Tibial artery (tissue), 4 donors: ENCODE measurements at regions not wholly inside any gene's neighbourhood (a gene's known extent, or its start where the extent isn't known, plus 50 kb on each side); places are given as distances from the start of the nearest gene placed in this dataset.

ENCODE experiments used
- DNase-seq, 2 donors: peaks; one replicate each; pipeline ENCODE4 v3.0.0-alpha.2; 2019
- H3K27ac ChIP-seq, 2 donors: fragments of 200-600 bp; sonication (generic) in 1 of 2; 1 replicate in 1 of 2; 2 replicates in 1 of 2; pipeline ENCODE4 v1.5.1; 2018 to 2019; ENCODE audit warnings: mild to moderate bottlenecking in 1 of 2
- H3K27me3 ChIP-seq, 2 donors: fragments of 200-600 bp; sonication (generic) in 1 of 2; one replicate each; pipeline versions ENCODE4 v1.5.1 to v1.6.0; 2016 to 2019
- H3K36me3 ChIP-seq, 3 donors: fragments of 200-600 bp; sonication (generic) in 2 of 3; one replicate each; pipeline ENCODE4 v1.5.1; 2016 to 2019; ENCODE audit warnings: mild to moderate bottlenecking in 2 of 3
- H3K4me1 ChIP-seq, 4 donors: fragments of 200-600 bp; sonication (generic) in 2 of 4; 1 replicate in 3 of 4; 2 replicates in 1 of 4; pipeline ENCODE4 v1.5.1; 2016 to 2019
- H3K4me3 ChIP-seq, 2 donors: fragments of 200-600 bp; sonication (generic) in 1 of 2; 1 replicate in 1 of 2; 2 replicates in 1 of 2; pipeline ENCODE4 v1.5.1; 2018 to 2019; ENCODE audit warnings: mild to moderate bottlenecking in 2 of 2
- H3K9me3 ChIP-seq, 3 donors: fragments of 200-600 bp; sonication (generic) in 1 of 3; one replicate each; pipeline ENCODE4 v1.5.1; 2016 to 2019
- CTCF ChIP-seq, 2 experiments: fragments of 200-600 bp in 1 of 2; fragments of 450-650 bp in 1 of 2; IDR thresholded peaks; one replicate each; pipeline ENCODE4 v1.5.1; 2017 to 2019; ENCODE audit warnings: antibody characterized with exemption in 2 of 2, mild to moderate bottlenecking in 1 of 2, moderate library complexity in 1 of 2
- intact Hi-C: fragments of 100-400 bp; cut with DNase I; formaldehyde crosslinking; loops from one replicate; pipeline ENCODE4 v1.15.0; 2023; ENCODE audit warnings: low total_unique reads

- no peak for DNase-seq
- Histone ChIP-seq H3K27me3 (no peaks in the 10 kb centered on the region), H3K36me3 (no peaks in the 10 kb centered on the region), H3K27ac (no peak overlapping the region), H3K4me3 (no peak overlapping the region), H3K9me3 (peaks cover 0 to 4% (median 0%) of the 10 kb centered on the region in 3 donors), H3K4me1 (no peaks in the 10 kb centered on the region)
- intact Hi-C loops = no loop called here
- no peak for TF ChIP-seq CTCF (IDR thresholded peaks at IDR 0.05)
Measured at GRCh38 chr1:48121955-48122354, 100.6 kb upstream of the SLC5A9 start.

GRCh38 chr1:48120621-48121020 is 101.9 kb upstream of the SLC5A9 start:
- intact Hi-C loops = no loop called here
- Histone ChIP-seq H3K27me3 (no peaks in the 10 kb centered on the region), H3K4me3 (no peak overlapping the region), H3K4me1 (no peaks in the 10 kb centered on the region), H3K9me3 (peaks cover 0 to 8% (median 0%) of the 10 kb centered on the region in 3 donors), H3K27ac (no peak overlapping the region), H3K36me3 (no peaks in the 10 kb centered on the region)
- TF ChIP-seq CTCF (IDR thresholded peaks at IDR 0.05) = no peak
- DNase-seq = no peak

- no peak for TF ChIP-seq CTCF (IDR thresholded peaks at IDR 0.05)
- Histone ChIP-seq H3K4me1 (no peaks in the 10 kb centered on the region), H3K9me3 (peaks cover 0 to 8% (median 0%) of the 10 kb centered on the region in 3 donors), H3K4me3 (no peak overlapping the region), H3K36me3 (no peaks in the 10 kb centered on the region), H3K27me3 (no peaks in the 10 kb centered on the region), H3K27ac (no peak overlapping the region)
- intact Hi-C loops = no loop called here
- no peak for DNase-seq
Measured at GRCh38 chr1:48115835-48116234, 106.7 kb upstream of the SLC5A9 start.

- H3K27me3 ChIP-seq = no peaks in the 10 kb centered on the region
- no peaks in the 10 kb centered on the region for H3K36me3 ChIP-seq
- H3K27ac ChIP-seq = no peak overlapping the region
- H3K4me3 ChIP-seq = no peak overlapping the region
- TF ChIP-seq CTCF (IDR thresholded peaks at IDR 0.05) = no peak
- DNase-seq = no peak
- intact Hi-C loops = no loop called here
- peaks cover 0 to 8% (median 0%) of the 10 kb centered on the region in 3 donors for H3K9me3 ChIP-seq
- H3K4me1 ChIP-seq = no peaks in the 10 kb centered on the region
Measured at GRCh38 chr1:48114596-48115382, 107.7 kb upstream of the SLC5A9 start.

GRCh38 chr1:48109390-48110013 is 112.3 kb upstream of the TRABD2B start:
- H3K27ac ChIP-seq = no peak overlapping the region
- H3K36me3 ChIP-seq = no peaks in the 10 kb centered on the region
- H3K4me3 ChIP-seq = no peak overlapping the region
- H3K4me1 ChIP-seq = no peaks in the 10 kb centered on the region
- H3K9me3 ChIP-seq = no peaks in the 10 kb centered on the region
- intact Hi-C loops = loop anchor here (2.0 to 5.0 kb wide), 3 partner anchors 93 to 588 kb away; no protein-coding TSS in a partner anchor
- H3K27me3 ChIP-seq = no peaks in the 10 kb centered on the region
- DNase-seq = no peak
- peak; percentile 84 to 94 for TF ChIP-seq CTCF (IDR thresholded peaks at IDR 0.05)
